ENCODE measurements at regions not wholly inside any gene's neighbourhood (a gene's known extent, or its start where the extent isn't known, plus 50 kb on each side); places are given as distances from the start of the nearest gene placed in this dataset.
"Not testable (repeated sequence)": the region's sequence is repeated elsewhere in the genome, so short reads cannot be mapped to it uniquely, and the experiment has no call there.

DNA sequence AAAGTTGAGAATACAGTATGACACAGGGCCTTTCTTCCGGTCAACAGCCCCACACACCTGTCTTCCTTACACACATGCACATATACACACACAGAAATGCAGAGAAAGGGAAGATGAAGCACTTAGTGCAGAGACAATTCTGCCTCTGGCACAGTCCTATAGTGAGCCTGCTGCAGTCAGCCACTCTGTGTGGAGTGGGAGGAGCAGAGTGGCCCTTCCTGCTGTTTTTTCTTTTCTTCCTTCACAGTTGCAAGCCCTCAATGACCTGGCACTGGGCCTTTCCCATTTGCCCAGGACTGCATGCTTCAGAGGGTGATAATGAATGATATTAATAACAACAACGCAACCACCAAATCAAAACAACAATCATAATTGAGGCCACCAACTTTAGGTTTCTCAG lies 527.0 kb upstream of the B3GAT1 start:
- Mint-ChIP-seq H3K9me3 (no peaks in the 10 kb centered on the region), H3K27ac (no peak overlapping the region), H3K27me3 (peaks cover 22% of the 10 kb centered on the region), H3K36me3 (ENCODE audit: low read depth) (no peaks in the 10 kb centered on the region), H3K4me1 (ENCODE audit: low read depth) (no peaks in the 10 kb centered on the region), H3K4me3 (no peak overlapping the region)
- no peak for DNase-seq

DNA sequence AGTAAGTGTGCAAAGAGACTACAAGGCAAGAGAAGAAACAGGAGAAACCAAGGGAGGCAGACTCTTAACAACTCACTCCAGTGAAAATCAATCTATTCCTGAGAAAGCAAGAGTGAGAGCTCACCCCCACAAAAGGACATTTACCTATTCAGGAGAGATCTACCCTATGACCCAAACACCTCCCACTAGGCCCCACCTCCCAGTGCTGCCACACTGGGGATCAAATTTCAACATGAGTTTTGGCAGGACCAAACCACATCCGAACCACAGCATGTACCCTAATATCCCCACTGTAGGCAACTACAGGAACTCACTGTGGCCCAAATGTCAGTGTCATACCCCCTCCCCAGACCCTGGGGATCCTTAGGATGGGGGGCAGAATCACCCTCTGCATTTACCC lies 526.2 kb upstream of the B3GAT1 start:
- Mint-ChIP-seq H3K4me3 (no peak overlapping the region), H3K27ac (no peak overlapping the region), H3K27me3 (peaks cover 24% of the 10 kb centered on the region), H3K9me3 (no peaks in the 10 kb centered on the region), H3K4me1 (ENCODE audit: low read depth) (no peaks in the 10 kb centered on the region), H3K36me3 (ENCODE audit: low read depth) (no peaks in the 10 kb centered on the region)
- no peak for DNase-seq

DNA sequence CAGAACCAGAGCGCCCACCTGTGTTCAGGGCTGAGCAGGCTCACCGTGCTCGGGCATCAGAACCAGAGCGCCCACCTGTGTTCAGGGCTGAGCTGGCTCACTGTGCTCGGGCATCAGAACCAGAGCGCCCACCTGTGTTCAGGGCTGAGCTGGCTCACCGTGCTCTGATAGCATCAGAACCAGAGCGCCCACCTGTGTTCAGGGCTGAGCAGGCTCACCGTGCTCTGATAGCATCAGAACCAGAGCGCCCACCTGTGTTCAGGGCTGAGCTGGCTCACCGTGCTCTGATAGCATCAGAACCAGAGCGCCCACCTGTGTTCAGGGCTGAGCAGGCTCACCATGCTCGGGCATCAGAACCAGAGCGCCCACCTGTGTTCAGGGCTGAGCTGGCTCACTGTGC lies 525.2 kb upstream of the B3GAT1 start:
- H3K4me1 Mint-ChIP-seq (ENCODE audit: low read depth); H3K36me3 Mint-ChIP-seq (ENCODE audit: low read depth); H3K9me3 Mint-ChIP-seq; DNase-seq; H3K27ac Mint-ChIP-seq; H3K4me3 Mint-ChIP-seq: not testable (repeated sequence)
- H3K27me3 Mint-ChIP-seq: peaks cover 26% of the 10 kb centered on the region

DNA sequence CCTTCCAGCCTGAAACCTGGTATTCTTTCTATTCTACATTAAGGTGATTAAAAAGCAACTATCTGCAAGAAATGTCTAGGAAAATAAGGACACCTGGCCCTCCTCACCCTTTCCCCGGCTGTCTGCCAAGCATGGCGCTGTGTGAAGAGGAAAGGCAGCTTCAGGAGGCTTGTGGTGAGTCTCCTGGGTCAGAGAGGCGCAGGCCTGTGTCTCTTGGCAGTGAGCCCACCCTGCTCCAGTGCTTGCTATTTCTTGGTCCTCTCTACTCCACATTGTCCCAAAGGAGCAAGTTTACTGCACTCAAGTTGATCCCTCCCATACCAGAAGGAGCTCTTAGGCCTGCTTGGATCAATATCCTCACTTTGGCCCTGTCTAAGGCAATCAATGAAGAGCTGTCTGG lies 520.7 kb upstream of the B3GAT1 start:
- DNase-seq: no peak
- no peak overlapping the region for H3K27ac Mint-ChIP-seq
- H3K9me3 Mint-ChIP-seq: no peaks in the 10 kb centered on the region
- no peaks in the 10 kb centered on the region for H3K36me3 Mint-ChIP-seq (ENCODE audit: low read depth)
- H3K27me3 Mint-ChIP-seq: peaks cover 29% of the 10 kb centered on the region
- no peaks in the 10 kb centered on the region for H3K4me1 Mint-ChIP-seq (ENCODE audit: low read depth)
- no peak overlapping the region for H3K4me3 Mint-ChIP-seq

DNA sequence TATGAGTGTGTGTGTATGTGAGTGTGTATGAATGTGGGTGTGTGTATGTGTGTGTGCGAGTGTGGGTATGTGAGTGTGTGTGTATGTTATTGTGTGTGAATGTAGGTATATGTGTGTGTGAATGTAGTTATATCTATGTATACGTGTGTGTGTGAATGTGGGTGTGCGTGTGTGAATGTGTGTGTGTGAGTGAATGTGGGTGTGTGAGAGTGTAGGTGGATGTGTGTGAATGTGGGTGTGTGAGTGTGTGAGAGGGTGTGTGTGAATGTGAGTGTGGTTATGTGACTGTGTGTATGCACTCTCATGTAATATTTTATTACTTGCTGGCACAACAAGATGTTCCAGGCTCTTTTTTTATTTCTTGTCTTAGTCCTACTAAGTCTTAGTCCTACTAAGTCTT lies 513.4 kb upstream of the B3GAT1 start:
- H3K27me3 Mint-ChIP-seq: peaks cover 37% of the 10 kb centered on the region
- no peak overlapping the region for H3K4me3 Mint-ChIP-seq
- H3K27ac Mint-ChIP-seq: no peak overlapping the region
- DNase-seq: no peak
- no peaks in the 10 kb centered on the region for H3K9me3 Mint-ChIP-seq
- H3K36me3 Mint-ChIP-seq (ENCODE audit: low read depth): no peaks in the 10 kb centered on the region
- no peaks in the 10 kb centered on the region for H3K4me1 Mint-ChIP-seq (ENCODE audit: low read depth)

DNA sequence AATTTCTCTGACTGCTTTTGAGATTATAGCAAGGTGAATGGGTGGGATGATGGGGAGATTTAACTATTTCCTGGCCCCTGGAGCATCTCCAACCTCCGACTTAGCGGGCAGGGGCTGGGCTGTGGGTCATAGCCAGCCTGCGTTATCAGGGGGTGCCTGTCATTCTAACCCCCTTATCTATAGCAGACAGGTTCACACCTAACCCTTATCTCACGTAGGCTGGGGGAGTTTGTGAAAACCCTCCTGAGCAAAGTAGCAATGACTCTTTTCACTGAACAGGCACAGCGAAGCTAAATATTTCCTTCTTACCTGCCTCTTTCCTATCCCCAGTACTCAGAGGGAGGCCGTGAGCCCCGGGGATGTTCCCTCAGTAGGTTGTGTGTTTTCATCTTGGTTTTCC lies 511.4 kb upstream of the B3GAT1 start:
- H3K36me3 Mint-ChIP-seq (ENCODE audit: low read depth): no peaks in the 10 kb centered on the region
- H3K27me3 Mint-ChIP-seq: peaks cover 38% of the 10 kb centered on the region
- no peak overlapping the region for H3K4me3 Mint-ChIP-seq
- H3K27ac Mint-ChIP-seq: no peak overlapping the region
- no peaks in the 10 kb centered on the region for H3K4me1 Mint-ChIP-seq (ENCODE audit: low read depth)
- DNase-seq: no peak
- no peaks in the 10 kb centered on the region for H3K9me3 Mint-ChIP-seq

DNA sequence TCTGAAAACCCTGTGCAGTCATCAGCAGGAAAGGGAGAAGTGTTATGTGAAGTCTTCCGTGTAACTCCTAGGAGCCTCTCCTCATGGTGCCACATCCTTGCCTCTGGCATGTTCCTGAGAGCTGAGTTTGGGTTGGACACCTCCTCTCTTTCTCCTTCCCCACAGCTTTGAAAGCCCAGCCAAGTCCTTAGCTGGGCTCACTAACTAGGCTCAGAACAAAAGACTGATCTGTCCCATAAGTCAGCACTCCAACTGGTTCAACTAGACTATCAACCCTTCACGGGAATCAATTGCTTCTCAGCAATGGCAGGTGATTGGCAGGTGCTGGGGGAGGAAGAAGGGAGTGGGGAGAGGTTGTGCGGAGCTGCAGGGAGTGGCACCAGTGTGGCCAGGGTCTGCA lies 509.9 kb upstream of the B3GAT1 start:
- peaks cover 38% of the 10 kb centered on the region for H3K27me3 Mint-ChIP-seq
- H3K4me3 Mint-ChIP-seq: no peak overlapping the region
- H3K4me1 Mint-ChIP-seq (ENCODE audit: low read depth): no peaks in the 10 kb centered on the region
- H3K9me3 Mint-ChIP-seq: no peaks in the 10 kb centered on the region
- no peaks in the 10 kb centered on the region for H3K36me3 Mint-ChIP-seq (ENCODE audit: low read depth)
- DNase-seq: no peak
- H3K27ac Mint-ChIP-seq: no peak overlapping the region

DNA sequence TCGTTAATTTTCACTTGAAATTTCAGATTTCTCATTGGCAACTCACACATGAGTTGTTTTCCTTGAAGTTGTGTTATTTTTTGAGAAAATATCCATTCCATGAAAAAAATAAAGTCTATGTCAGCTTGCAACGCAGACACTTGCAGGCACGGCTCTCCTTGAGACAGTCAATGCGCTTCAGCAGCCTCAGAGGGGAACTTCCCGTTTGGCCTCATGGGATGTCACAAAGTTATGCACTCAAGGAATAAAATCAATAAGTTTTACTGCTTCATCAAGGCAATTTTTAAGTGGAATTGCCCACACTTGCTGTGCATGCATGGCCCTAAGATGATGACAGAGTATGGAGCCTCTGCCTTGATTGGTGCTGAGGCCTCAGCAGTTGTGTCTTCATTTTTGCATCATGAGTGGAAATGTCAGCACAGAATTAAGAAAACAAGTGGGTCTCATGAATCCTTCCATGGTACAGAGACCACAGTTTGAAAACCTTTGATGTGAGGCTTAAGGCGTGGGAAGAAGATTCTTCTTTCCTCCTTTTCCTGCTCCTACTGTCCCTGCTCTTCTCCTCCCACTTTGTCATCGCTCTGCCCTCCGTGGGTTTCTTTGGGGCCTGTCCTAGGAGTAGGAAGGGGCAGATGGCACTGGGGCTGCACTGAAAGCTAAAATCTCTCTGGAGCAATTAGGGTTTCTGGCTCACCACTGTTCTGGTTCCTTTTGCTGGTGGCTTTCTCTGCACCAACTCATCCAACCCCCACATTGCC lies 509.0 kb upstream of the B3GAT1 start:
- H3K36me3 Mint-ChIP-seq (ENCODE audit: low read depth): no peaks in the 10 kb centered on the region
- H3K9me3 Mint-ChIP-seq: no peaks in the 10 kb centered on the region
- H3K27ac Mint-ChIP-seq: no peak overlapping the region
- H3K4me1 Mint-ChIP-seq (ENCODE audit: low read depth): no peaks in the 10 kb centered on the region
- peaks cover 42% of the 10 kb centered on the region for H3K27me3 Mint-ChIP-seq
- DNase-seq: no peak
- H3K4me3 Mint-ChIP-seq: no peak overlapping the region

DNA sequence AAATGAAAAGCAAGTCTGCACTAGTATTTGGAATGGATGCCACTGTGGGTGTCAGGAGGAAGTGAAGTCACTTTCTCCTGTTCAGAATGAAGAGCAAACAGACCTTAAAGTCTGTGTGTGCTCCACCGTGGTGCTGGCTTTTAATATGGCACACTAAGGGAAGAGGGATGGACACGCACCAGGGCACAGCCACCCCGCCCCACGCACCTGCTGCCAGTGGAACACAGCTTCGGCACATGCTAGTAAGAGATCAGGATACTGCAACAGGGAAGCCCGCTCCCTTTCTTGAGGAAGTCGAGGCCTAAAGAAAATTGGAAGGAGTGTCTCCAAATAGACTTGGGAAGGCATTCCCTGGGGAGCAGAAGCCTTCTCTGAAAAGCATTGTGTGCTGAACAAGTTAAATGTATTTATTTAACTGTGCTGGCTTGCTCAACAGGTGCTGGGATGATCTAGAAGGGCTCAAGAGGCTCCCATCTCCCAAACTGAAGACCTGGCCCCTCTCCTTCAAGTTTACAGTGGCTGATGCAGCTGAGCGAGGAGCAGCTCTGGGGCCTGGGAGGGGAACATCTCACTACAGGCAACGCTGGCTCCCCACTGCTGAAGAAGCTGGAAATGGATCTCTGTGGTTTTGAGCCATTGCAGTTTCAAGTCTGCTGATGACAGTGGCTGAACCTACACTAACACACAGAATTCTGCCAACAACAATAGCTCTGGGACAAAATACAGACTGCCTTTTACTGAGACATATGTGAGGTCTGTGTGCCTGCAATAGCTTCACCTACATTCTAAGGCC lies 504.6 kb upstream of the B3GAT1 start:
- peaks cover 13% of the 10 kb centered on the region for H3K27me3 Mint-ChIP-seq
- H3K4me1 Mint-ChIP-seq (ENCODE audit: low read depth): no peaks in the 10 kb centered on the region
- no peaks in the 10 kb centered on the region for H3K9me3 Mint-ChIP-seq
- no peak overlapping the region for H3K27ac Mint-ChIP-seq
- no peaks in the 10 kb centered on the region for H3K36me3 Mint-ChIP-seq (ENCODE audit: low read depth)
- no peak overlapping the region for H3K4me3 Mint-ChIP-seq
- no peak for DNase-seq

DNA sequence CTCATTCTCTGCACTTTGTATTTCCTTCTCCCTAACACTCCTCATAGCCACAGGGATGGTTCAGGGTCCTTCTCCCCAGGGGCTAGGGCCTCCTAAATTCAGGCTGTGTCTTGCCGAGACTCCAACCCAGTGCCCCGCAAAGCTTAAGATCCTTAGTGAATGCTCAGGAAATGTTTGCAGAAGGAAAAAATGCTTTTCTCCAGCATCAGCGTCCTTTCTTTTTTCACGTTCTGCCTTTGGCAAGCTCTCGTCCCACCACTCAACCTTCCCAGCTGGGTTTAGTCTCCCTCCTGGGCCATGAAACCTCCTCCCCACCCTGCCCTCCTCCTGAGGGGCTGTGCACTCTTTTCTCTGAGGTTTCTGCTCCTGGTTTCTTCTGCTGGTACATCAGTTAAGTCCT lies 503.8 kb upstream of the B3GAT1 start:
- H3K9me3 Mint-ChIP-seq: no peaks in the 10 kb centered on the region
- peaks cover 8% of the 10 kb centered on the region for H3K27me3 Mint-ChIP-seq
- H3K4me1 Mint-ChIP-seq (ENCODE audit: low read depth): no peaks in the 10 kb centered on the region
- H3K27ac Mint-ChIP-seq: no peak overlapping the region
- DNase-seq: no peak
- no peaks in the 10 kb centered on the region for H3K36me3 Mint-ChIP-seq (ENCODE audit: low read depth)
- no peak overlapping the region for H3K4me3 Mint-ChIP-seq

DNA sequence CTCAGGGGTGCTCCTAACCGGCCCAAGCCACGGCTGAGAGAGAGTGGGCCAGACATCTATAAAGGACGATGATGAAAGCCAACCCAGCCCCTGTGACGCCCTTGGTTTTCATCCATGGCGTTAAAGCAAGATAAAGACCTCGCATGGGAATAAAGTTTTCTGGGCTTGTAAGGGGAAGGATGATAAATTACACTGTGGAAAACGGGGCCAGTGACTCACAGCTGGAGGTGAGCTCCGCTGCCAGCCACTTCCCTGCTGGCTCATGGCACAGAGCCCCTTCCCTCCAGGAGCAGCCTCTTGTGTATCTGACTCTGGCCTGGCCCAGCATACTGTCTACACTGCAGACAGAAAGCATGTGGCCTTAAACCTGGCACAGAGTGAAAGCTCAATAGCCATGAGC lies 503.2 kb upstream of the B3GAT1 start:
- no peak overlapping the region for H3K4me3 Mint-ChIP-seq
- DNase-seq: no peak
- no peaks in the 10 kb centered on the region for H3K36me3 Mint-ChIP-seq (ENCODE audit: low read depth)
- H3K27me3 Mint-ChIP-seq: peaks cover 8% of the 10 kb centered on the region
- H3K27ac Mint-ChIP-seq: no peak overlapping the region
- H3K4me1 Mint-ChIP-seq (ENCODE audit: low read depth): no peaks in the 10 kb centered on the region
- H3K9me3 Mint-ChIP-seq: no peaks in the 10 kb centered on the region

DNA sequence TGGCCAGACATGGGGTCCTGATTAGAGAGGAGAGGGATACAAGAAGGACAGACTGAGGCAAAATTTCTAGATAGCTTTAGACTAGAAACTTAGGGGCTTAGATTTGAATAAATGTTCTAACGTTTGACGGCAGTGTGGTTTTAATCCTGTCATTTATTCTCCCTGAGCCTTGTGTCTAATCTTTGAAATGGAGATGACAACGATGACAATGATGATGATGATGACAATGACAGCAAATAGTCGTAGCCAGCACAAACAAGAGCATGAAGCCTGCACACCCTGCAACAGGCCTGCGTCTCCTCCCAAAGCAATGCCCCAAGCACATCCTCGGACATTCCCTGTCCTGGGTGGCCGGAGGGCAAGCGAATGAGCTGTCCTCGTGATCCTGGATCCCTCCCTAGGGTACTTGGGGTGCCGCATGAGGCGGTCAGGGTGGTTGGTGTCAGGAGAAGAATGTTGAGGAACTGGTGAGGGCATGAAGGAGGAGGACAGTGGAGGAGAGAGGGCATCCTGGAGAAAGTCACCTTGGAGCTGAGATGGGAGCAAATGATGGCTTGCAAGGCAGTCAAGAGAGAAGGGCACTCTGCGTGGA lies 502.1 kb upstream of the B3GAT1 start:
- Mint-ChIP-seq H3K27ac (no peak overlapping the region), H3K9me3 (no peaks in the 10 kb centered on the region), H3K4me1 (ENCODE audit: low read depth) (no peaks in the 10 kb centered on the region), H3K4me3 (no peak overlapping the region), H3K27me3 (peaks cover 4% of the 10 kb centered on the region), H3K36me3 (ENCODE audit: low read depth) (no peaks in the 10 kb centered on the region)
- no peak for DNase-seq

DNA sequence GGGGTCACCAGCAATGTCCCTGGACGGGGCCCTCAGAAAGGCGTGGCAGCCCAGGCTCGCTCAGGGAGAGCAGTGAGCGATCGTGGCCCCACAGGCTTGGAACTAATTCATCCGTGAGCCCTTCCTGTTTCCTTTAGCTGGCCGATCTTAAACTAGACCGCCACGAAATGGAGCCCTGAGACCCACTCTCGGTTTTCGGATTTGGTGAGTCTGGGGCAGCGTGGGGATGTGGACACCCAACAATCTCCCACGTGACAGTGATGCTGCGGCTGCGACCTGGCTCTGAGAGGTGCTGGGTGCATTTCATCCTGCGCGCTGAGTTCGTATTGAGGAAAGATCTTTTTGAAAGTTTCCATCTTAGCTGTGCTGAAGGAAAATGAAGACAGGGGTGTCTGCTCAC lies 501.3 kb upstream of the B3GAT1 start:
- H3K9me3 Mint-ChIP-seq: no peaks in the 10 kb centered on the region
- no peak overlapping the region for H3K27ac Mint-ChIP-seq
- H3K36me3 Mint-ChIP-seq (ENCODE audit: low read depth): no peaks in the 10 kb centered on the region
- H3K27me3 Mint-ChIP-seq: peaks cover 4% of the 10 kb centered on the region
- DNase-seq: no peak
- H3K4me3 Mint-ChIP-seq: no peak overlapping the region
- no peaks in the 10 kb centered on the region for H3K4me1 Mint-ChIP-seq (ENCODE audit: low read depth)

DNA sequence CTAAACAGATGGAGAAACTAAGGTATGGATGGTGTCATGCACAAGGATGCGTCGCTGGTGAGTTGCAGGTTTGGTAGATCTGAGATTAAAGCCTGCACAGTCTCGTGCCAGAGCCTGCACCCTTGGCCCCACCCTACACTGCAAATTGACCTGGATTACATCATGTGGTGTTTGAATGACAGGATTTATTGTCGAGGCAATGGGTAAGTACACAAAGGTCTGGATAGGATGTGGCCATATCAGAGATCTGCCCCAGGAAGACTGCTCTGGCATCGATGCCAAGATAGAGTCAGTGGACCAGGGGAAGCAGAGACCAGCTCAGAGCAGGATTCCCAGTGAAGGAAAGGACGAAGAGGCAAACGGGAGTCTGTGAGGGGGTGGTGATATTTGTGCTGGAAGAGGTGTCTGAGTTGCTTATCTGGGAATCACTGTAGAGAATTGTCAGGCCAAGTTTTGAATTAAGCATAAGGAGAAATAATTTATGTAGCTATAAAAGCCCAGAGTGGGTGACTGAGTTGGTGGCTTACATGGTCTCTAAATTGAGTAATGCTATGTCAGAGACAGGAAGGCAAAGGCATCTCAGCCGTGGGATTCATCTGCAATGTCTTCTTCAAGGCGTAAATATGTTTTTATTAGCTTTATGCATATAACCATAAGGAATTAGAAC lies 499.6 kb upstream of the B3GAT1 start:
- Mint-ChIP-seq H3K36me3 (ENCODE audit: low read depth) (no peaks in the 10 kb centered on the region), H3K27ac (no peak overlapping the region), H3K4me3 (no peak overlapping the region), H3K9me3 (no peaks in the 10 kb centered on the region), H3K27me3 (peaks cover 4% of the 10 kb centered on the region), H3K4me1 (ENCODE audit: low read depth) (no peaks in the 10 kb centered on the region)
- DNase-seq: no peak

DNA sequence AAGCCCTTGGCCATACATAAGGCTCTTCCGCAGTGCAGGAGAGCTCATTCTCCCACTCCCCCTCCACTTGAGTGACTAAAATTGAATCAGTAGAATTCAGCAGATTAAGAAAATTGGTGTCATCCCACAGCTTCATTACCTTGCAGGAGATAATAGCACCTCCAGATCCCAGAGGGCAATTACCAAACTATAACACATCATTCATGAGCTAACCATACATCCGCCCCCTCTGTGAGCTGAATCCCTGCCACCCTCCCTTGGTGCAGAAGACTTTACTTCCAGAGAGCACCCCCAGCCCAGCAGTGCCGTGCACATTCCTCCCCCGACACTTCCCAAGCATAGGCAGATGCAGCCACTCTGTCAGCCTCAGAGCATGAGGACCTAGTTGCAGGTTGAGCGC lies 496.5 kb upstream of the B3GAT1 start:
- no peak overlapping the region for H3K4me3 Mint-ChIP-seq
- no peaks in the 10 kb centered on the region for H3K9me3 Mint-ChIP-seq
- H3K27ac Mint-ChIP-seq: no peak overlapping the region
- H3K36me3 Mint-ChIP-seq (ENCODE audit: low read depth): no peaks in the 10 kb centered on the region
- no peaks in the 10 kb centered on the region for H3K4me1 Mint-ChIP-seq (ENCODE audit: low read depth)
- no peak for DNase-seq
- H3K27me3 Mint-ChIP-seq: peaks cover 6% of the 10 kb centered on the region

Data from activated T-cell treated with anti-CD3 and anti-CD28 coated beads, Interleukin-2, amount 50 U/mL, for 24 hours (primary cell).